ENCODE measurements at regions not wholly inside any gene's neighbourhood (a gene's known extent, or its start where the extent isn't known, plus 50 kb on each side); places are given as distances from the start of the nearest gene placed in this dataset.

DNA sequence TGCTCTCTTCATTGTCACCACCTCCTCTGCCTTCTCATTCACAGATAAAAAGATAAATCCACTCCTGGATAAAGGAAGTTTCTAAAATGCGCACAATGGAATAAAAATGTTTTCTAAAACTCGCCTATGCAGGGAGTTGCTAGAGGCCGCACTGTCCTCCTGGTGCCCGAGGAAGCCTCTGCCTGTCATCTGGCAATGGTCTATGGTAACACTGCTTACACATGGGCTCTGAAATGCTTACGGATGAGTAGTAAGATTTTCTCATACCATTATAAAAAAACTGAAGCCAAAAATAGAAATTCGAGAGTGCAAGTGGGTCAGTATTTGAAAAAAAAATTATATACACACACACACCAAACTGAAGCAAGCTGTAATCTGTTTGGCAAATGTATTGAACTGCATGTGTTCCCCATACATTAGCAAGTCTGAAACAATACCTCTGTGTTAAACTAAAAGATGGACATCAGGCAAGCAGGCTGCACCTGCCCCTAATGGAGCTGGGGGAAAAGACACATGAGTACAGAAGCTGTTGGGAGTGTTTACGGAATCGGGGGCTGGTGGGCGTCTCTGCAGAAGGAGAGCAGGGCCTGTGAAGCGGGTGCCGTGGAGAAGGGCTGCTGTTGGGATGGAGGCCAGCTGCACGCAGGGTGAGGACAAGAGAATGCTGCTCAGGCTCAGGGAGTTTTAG is 103.3 kb upstream of the FAT1 start:
- TF ChIP-seq, protein P1, sequence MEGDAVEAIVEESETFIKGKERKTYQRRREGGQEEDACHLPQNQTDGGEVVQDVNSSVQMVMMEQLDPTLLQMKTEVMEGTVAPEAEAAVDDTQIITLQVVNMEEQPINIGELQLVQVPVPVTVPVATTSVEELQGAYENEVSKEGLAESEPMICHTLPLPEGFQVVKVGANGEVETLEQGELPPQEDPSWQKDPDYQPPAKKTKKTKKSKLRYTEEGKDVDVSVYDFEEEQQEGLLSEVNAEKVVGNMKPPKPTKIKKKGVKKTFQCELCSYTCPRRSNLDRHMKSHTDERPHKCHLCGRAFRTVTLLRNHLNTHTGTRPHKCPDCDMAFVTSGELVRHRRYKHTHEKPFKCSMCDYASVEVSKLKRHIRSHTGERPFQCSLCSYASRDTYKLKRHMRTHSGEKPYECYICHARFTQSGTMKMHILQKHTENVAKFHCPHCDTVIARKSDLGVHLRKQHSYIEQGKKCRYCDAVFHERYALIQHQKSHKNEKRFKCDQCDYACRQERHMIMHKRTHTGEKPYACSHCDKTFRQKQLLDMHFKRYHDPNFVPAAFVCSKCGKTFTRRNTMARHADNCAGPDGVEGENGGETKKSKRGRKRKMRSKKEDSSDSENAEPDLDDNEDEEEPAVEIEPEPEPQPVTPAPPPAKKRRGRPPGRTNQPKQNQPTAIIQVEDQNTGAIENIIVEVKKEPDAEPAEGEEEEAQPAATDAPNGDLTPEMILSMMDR (IDR thresholded peaks at IDR 0.05): no peak
- TF ChIP-seq EZH2 (IDR thresholded peaks at IDR 0.05) (no peak), EZH2phosphoT487 (IDR thresholded peaks at IDR 0.05) (no peak)

All from neural progenitor cell (in vitro differentiated cells).